ENCODE measurements at regions not wholly inside any gene's neighbourhood (a gene's known extent, or its start where the extent isn't known, plus 50 kb on each side); places are given as distances from the start of the nearest gene placed in this dataset.

GRCh38 chr4:127364911-127365310 lies 267.8 kb upstream of the INTU start:
- POLR2A ChIA-PET, result no interaction called here
- BruUV-seq (replicated peaks), result no TSS peak
- Histone ChIP-seq H3K9me3 (replicated peaks; ENCODE audit: control insufficient read depth, insufficient read depth, low read length) (no peaks in the 10 kb centered on the region), H3K27ac (ENCODE audit: insufficient read depth, low read depth, low read length) (no peak overlapping the region), H3K27me3 (ENCODE audit: control insufficient read depth in 2 of 2, insufficient read depth in 2 of 2, low read length in 2 of 2) (no peaks in the 10 kb centered on the region), H3K4me3 (replicated peaks in 1 of 3; ENCODE audit: insufficient read depth in 1 of 3, low read depth in 1 of 3, low read length in 3 of 3) (no peak overlapping the region), H3K9ac (replicated peaks; ENCODE audit: extremely low read depth, insufficient read depth, low read length) (no peak overlapping the region), H3K36me3 (ENCODE audit: control insufficient read depth in 2 of 2, extremely low read depth in 1 of 2, insufficient read depth in 2 of 2, low read length in 2 of 2) (no peaks in the 10 kb centered on the region), H3K9me1 (replicated peaks; ENCODE audit: control insufficient read depth, extremely low read depth, insufficient read depth, low read length) (no peaks in the 10 kb centered on the region), H3K4me1 (ENCODE audit: control insufficient read depth, extremely low read depth, insufficient read depth, low read length) (no peaks in the 10 kb centered on the region), H4K20me1 (replicated peaks; ENCODE audit: control insufficient read depth, extremely low read depth, insufficient read depth, low read length) (no peaks in the 10 kb centered on the region), H3K4me2 (ENCODE audit: insufficient read depth, low read length) (no peak overlapping the region), H3K79me2 (ENCODE audit: control insufficient read depth, insufficient read depth, low read length) (no peaks in the 10 kb centered on the region), H2AFZ (ENCODE audit: low read depth, low read length) (no peak overlapping the region)
- no peak for DNase-seq (ENCODE audit: low read depth, low spot score)
- CTCF ChIA-PET, result no interaction called here
- TF ChIP-seq, protein P1, sequence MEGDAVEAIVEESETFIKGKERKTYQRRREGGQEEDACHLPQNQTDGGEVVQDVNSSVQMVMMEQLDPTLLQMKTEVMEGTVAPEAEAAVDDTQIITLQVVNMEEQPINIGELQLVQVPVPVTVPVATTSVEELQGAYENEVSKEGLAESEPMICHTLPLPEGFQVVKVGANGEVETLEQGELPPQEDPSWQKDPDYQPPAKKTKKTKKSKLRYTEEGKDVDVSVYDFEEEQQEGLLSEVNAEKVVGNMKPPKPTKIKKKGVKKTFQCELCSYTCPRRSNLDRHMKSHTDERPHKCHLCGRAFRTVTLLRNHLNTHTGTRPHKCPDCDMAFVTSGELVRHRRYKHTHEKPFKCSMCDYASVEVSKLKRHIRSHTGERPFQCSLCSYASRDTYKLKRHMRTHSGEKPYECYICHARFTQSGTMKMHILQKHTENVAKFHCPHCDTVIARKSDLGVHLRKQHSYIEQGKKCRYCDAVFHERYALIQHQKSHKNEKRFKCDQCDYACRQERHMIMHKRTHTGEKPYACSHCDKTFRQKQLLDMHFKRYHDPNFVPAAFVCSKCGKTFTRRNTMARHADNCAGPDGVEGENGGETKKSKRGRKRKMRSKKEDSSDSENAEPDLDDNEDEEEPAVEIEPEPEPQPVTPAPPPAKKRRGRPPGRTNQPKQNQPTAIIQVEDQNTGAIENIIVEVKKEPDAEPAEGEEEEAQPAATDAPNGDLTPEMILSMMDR (IDR thresholded peaks at IDR 0.05; ENCODE audit: extremely low read depth in 1 of 2, insufficient read depth in 1 of 2, low read depth in 1 of 2, low read length in 2 of 2), result no peak
- TF ChIP-seq POLR2A (IDR thresholded peaks at IDR 0.05; ENCODE audit: low read depth, low read length) (no peak), MYC (IDR thresholded peaks at IDR 0.05; ENCODE audit: low read depth, low read length) (no peak), JUN (IDR thresholded peaks at IDR 0.05; ENCODE audit: borderline replicate concordance, insufficient read depth, insufficient read length, low read depth) (no peak), POLR2AphosphoS5 (IDR thresholded peaks at IDR 0.05; ENCODE audit: insufficient read depth, low read depth, low read length) (no peak)
- TF ChIP-seq, protein P2, sequence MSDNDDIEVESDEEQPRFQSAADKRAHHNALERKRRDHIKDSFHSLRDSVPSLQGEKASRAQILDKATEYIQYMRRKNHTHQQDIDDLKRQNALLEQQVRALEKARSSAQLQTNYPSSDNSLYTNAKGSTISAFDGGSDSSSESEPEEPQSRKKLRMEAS (IDR thresholded peaks at IDR 0.05; ENCODE audit: insufficient read depth, insufficient read length), result no peak
- FAIRE-seq, result no peak
- dilution Hi-C loops (cut with MboI; ENCODE audit: extremely low pct_ligation_motif_present, low sequenced_read_pairs) (no loop called here), intact Hi-C loops (cut with micrococcal nuclease) (no loop called here)

DNA sequence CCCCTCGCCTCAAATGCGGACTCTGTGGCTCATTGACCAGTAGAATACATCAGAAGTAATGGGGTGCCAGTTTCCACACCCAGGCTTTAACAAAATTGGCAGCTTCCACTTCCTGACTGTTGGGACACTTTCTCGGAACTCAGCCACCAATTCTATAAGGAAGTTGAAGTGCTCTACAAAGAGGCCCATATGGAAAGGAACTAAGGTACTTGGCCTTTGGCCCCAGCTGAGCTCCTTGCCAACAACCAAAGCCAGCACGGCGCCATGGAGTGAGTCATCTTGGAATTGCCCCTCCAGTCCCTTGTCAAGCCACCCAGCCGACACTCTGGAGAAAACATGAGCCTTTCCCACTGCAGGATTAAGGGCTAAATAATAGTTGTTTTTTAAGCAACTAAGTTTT lies 262.2 kb upstream of the INTU start:
- FAIRE-seq (no peak), DNase-seq (ENCODE audit: low read depth, low spot score) (no peak)
- dilution Hi-C loops (cut with MboI; ENCODE audit: extremely low pct_ligation_motif_present, low sequenced_read_pairs) (no loop called here), intact Hi-C loops (cut with micrococcal nuclease) (no loop called here)
- H2AFZ ChIP-seq (ENCODE audit: low read depth, low read length), result no peak overlapping the region
- H3K27me3 ChIP-seq (ENCODE audit: control insufficient read depth in 2 of 2, insufficient read depth in 2 of 2, low read length in 2 of 2), result no peaks in the 10 kb centered on the region
- CTCF ChIA-PET, result no interaction called here
- no peaks in the 10 kb centered on the region for H3K9me1 ChIP-seq (replicated peaks; ENCODE audit: control insufficient read depth, extremely low read depth, insufficient read depth, low read length)
- H3K79me2 ChIP-seq (ENCODE audit: control insufficient read depth, insufficient read depth, low read length), result no peaks in the 10 kb centered on the region
- H4K20me1 ChIP-seq (replicated peaks; ENCODE audit: control insufficient read depth, extremely low read depth, insufficient read depth, low read length), result no peaks in the 10 kb centered on the region
- no peak overlapping the region for H3K4me2 ChIP-seq (ENCODE audit: insufficient read depth, low read length)
- no peaks in the 10 kb centered on the region for H3K9me3 ChIP-seq (replicated peaks; ENCODE audit: control insufficient read depth, insufficient read depth, low read length)
- no peak overlapping the region for H3K9ac ChIP-seq (replicated peaks; ENCODE audit: extremely low read depth, insufficient read depth, low read length)
- TF ChIP-seq, protein P2 (IDR thresholded peaks at IDR 0.05; ENCODE audit: insufficient read depth, insufficient read length), result no peak
- TF ChIP-seq EZH2 (IDR thresholded peaks at IDR 0.05; ENCODE audit: borderline replicate concordance, low read depth, low read length, severe bottlenecking), result no peak
- TF ChIP-seq POLR2A (IDR thresholded peaks at IDR 0.05; ENCODE audit: low read depth, low read length), result no peak
- no peak for TF ChIP-seq GATA2 (IDR thresholded peaks at IDR 0.05; ENCODE audit: insufficient read depth, insufficient read length, low read depth, low read length)
- TF ChIP-seq MYC (IDR thresholded peaks at IDR 0.05; ENCODE audit: low read depth, low read length), result no peak
- no peak for TF ChIP-seq JUN (IDR thresholded peaks at IDR 0.05; ENCODE audit: borderline replicate concordance, insufficient read depth, insufficient read length, low read depth)
- TF ChIP-seq, protein P1 (IDR thresholded peaks at IDR 0.05; ENCODE audit: extremely low read depth in 1 of 2, insufficient read depth in 1 of 2, low read depth in 1 of 2, low read length in 2 of 2), result no peak
- no peak for TF ChIP-seq FOS (IDR thresholded peaks at IDR 0.05; ENCODE audit: borderline replicate concordance, insufficient read depth, low read length)
- TF ChIP-seq POLR2AphosphoS5 (IDR thresholded peaks at IDR 0.05; ENCODE audit: insufficient read depth, low read depth, low read length), result no peak
- H3K36me3 ChIP-seq (ENCODE audit: control insufficient read depth in 2 of 2, extremely low read depth in 1 of 2, insufficient read depth in 2 of 2, low read length in 2 of 2), result no peaks in the 10 kb centered on the region
- H3K4me1 ChIP-seq (ENCODE audit: control insufficient read depth, extremely low read depth, insufficient read depth, low read length), result no peaks in the 10 kb centered on the region
- H3K27ac ChIP-seq (ENCODE audit: insufficient read depth, low read depth, low read length), result no peak overlapping the region
- POLR2A ChIA-PET, result no interaction called here
- no TSS peak for BruUV-seq (replicated peaks)
- no peak overlapping the region for H3K4me3 ChIP-seq (replicated peaks in 1 of 3; ENCODE audit: insufficient read depth in 1 of 3, low read depth in 1 of 3, low read length in 3 of 3)
